ENCODE measurements at regions not wholly inside any gene's neighbourhood (a gene's known extent, or its start where the extent isn't known, plus 50 kb on each side); places are given as distances from the start of the nearest gene placed in this dataset.

GRCh38 chr12:42785944-42786343, 196.4 kb upstream of the PRICKLE1 start:
- TF ChIP-seq CTCF (IDR thresholded peaks at IDR 0.05; ENCODE audit: low read depth, low read length, missing input control): no peak
- TF ChIP-seq TAF1 (conservative IDR thresholded peaks at IDR 0.05): no peak
- no peak for TF ChIP-seq JUND (IDR thresholded peaks at IDR 0.05)
- TF ChIP-seq REST (IDR thresholded peaks at IDR 0.05): no peak
- TF ChIP-seq, protein P1, sequence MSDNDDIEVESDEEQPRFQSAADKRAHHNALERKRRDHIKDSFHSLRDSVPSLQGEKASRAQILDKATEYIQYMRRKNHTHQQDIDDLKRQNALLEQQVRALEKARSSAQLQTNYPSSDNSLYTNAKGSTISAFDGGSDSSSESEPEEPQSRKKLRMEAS (IDR thresholded peaks at IDR 0.05): no peak
- TF ChIP-seq, protein P2, sequence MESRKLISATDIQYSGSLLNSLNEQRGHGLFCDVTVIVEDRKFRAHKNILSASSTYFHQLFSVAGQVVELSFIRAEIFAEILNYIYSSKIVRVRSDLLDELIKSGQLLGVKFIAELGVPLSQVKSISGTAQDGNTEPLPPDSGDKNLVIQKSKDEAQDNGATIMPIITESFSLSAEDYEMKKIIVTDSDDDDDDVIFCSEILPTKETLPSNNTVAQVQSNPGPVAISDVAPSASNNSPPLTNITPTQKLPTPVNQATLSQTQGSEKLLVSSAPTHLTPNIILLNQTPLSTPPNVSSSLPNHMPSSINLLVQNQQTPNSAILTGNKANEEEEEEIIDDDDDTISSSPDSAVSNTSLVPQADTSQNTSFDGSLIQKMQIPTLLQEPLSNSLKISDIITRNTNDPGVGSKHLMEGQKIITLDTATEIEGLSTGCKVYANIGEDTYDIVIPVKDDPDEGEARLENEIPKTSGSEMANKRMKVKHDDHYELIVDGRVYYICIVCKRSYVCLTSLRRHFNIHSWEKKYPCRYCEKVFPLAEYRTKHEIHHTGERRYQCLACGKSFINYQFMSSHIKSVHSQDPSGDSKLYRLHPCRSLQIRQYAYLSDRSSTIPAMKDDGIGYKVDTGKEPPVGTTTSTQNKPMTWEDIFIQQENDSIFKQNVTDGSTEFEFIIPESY (IDR thresholded peaks at IDR 0.05): no peak

Measured in liver (tissue), 3 donors.